NCI-H748 (cell line): ENCODE measurements at regions not wholly inside any gene's neighbourhood (a gene's known extent, or its start where the extent isn't known, plus 50 kb on each side); places are given as distances from the start of the nearest gene placed in this dataset.

ENCODE experiments used
- DNase-seq: peaks from one replicate; lab custom pipeline; 2025; ENCODE audit not compliant: unreplicated experiment; lab: John Stamatoyannopoulos, UW

GRCh38 chr10:3848775-3849635 is 64.0 kb upstream of the KLF6 start:
- DNase-seq, result no peak

GRCh38 chr10:3848005-3848774 is 63.2 kb upstream of the KLF6 start:
- no peak for DNase-seq

- no peak for DNase-seq
Measured at GRCh38 chr10:3846736-3847135, 61.7 kb upstream of the KLF6 start.

GRCh38 chr10:3844491-3845025 is 59.5 kb upstream of the KLF6 start:
- no peak for DNase-seq

GRCh38 chr10:3838460-3839437 is 53.7 kb upstream of the KLF6 start:
- no peak for DNase-seq

- no peak for DNase-seq
Measured at GRCh38 chr10:3837647-3838459, 52.8 kb upstream of the KLF6 start.

- DNase-seq, result no peak
Measured at GRCh38 chr10:3836222-3836820, 51.3 kb upstream of the KLF6 start.

GRCh38 chr10:3835770-3836169 is 50.8 kb upstream of the KLF6 start:
- peak; percentile 11 for DNase-seq

- no peak for DNase-seq
Measured at GRCh38 chr10:3834947-3835346, 49.9 kb upstream of the KLF6 start.
